Lower leg skin (tissue), 4 donors: ENCODE measurements at regions not wholly inside any gene's neighbourhood (a gene's known extent, or its start where the extent isn't known, plus 50 kb on each side); places are given as distances from the start of the nearest gene placed in this dataset.
"Not testable (repeated sequence)": the region's sequence is repeated elsewhere in the genome, so short reads cannot be mapped to it uniquely, and the experiment has no call there.

Experiments used
- DNase-seq, 2 donors: peaks; one replicate each; pipeline ENCODE4 v3.0.0-alpha.2; 2019; ENCODE audit warnings: low spot score in 2 of 2
- H3K4me3 ChIP-seq: fragments of 200-600 bp; sonication (generic); 2 replicates; pipeline ENCODE4 v1.5.1; 2017; ENCODE audit warnings: mild to moderate bottlenecking, low read depth; ENCODE audit not compliant: poor library complexity, severe bottlenecking
- CTCF ChIP-seq, 3 donors: fragments of 450-650 bp; IDR thresholded peaks; one replicate each; pipeline ENCODE4 v1.5.1; 2016; ENCODE audit warnings: antibody characterized with exemption in 3 of 3, mild to moderate bottlenecking in 3 of 3, moderate library complexity in 2 of 3
- POLR2A ChIP-seq, 2 donors: fragments of 450-650 bp; IDR thresholded peaks; one replicate each; pipeline ENCODE4 v1.6.1; 2016 to 2017; ENCODE audit warnings: antibody characterized with exemption in 2 of 2, mild to moderate bottlenecking in 1 of 2, moderate library complexity in 1 of 2
- WGBS, 2 donors: methylation state at CpG; one replicate each; pipeline ENCODE4 v1.1.5; 2018; 5-methylcytosine and 5-hydroxymethylcytosine counted together
- intact Hi-C: fragments of 100-400 bp; cut with DNase I; formaldehyde crosslinking; loops from one replicate; pipeline ENCODE4 v1.15.0; 2023; ENCODE audit warnings: low total_unique reads

- intact Hi-C loops, result no loop called here
- no peak overlapping the region for H3K4me3 ChIP-seq
- WGBS, 2 donors, result 73 to 83% methylated on average over 4 of the region's 4 CpGs
- DNase-seq, result no peak
- TF ChIP-seq CTCF (IDR thresholded peaks at IDR 0.05), result no peak
- no peak for TF ChIP-seq POLR2A (IDR thresholded peaks at IDR 0.05)
Observed at GRCh38 chrX:16320765-16321355, 153.6 kb downstream of the MAGEB17 start.

GRCh38 chrX:16333453-16333852 is 166.2 kb downstream of the MAGEB17 start:
- no peak for DNase-seq
- WGBS, 2 donors, result 67 to 88% methylated on average over 7 of the region's 7 CpGs
- TF ChIP-seq CTCF (IDR thresholded peaks at IDR 0.05) (no peak), POLR2A (IDR thresholded peaks at IDR 0.05) (no peak)
- intact Hi-C loops, result no loop called here
- H3K4me3 ChIP-seq, result no peak overlapping the region

- no peak for DNase-seq
- intact Hi-C loops, result no loop called here
- WGBS, 2 donors, result 71 to 81% methylated on average over 1 of the region's 1 CpG
- TF ChIP-seq POLR2A (IDR thresholded peaks at IDR 0.05) (no peak), CTCF (IDR thresholded peaks at IDR 0.05) (no peak)
- H3K4me3 ChIP-seq, result no peak overlapping the region
Observed at GRCh38 chrX:16335181-16335580, 167.9 kb downstream of the MAGEB17 start.

- 65 to 75% methylated on average over 4 of the region's 4 CpGs for WGBS, 2 donors
- DNase-seq, result no peak
- no peak overlapping the region for H3K4me3 ChIP-seq
- TF ChIP-seq CTCF (IDR thresholded peaks at IDR 0.05), result no peak
- TF ChIP-seq POLR2A (IDR thresholded peaks at IDR 0.05), result no peak
- intact Hi-C loops, result no loop called here
Observed at GRCh38 chrX:16347968-16348670, 180.8 kb downstream of the MAGEB17 start.

- TF ChIP-seq CTCF (IDR thresholded peaks at IDR 0.05) (no peak), POLR2A (IDR thresholded peaks at IDR 0.05) (no peak)
- intact Hi-C loops, result no loop called here
- DNase-seq, result no peak
- H3K4me3 ChIP-seq, result no peak overlapping the region
Observed at GRCh38 chrX:16357902-16358301, 190.6 kb downstream of the MAGEB17 start.

GRCh38 chrX:16360056-16360455 is 192.8 kb downstream of the MAGEB17 start:
- DNase-seq, H3K4me3 ChIP-seq, intact Hi-C loops: not testable (repeated sequence)
- 92 to 93% methylated on average over 15 of the region's 15 CpGs for WGBS, 2 donors
